NT2/D1 (cell line): ENCODE measurements at regions not wholly inside any gene's neighbourhood (a gene's known extent, or its start where the extent isn't known, plus 50 kb on each side); places are given as distances from the start of the nearest gene placed in this dataset.

Experiments
- SUZ12 ChIP-seq: IDR thresholded peaks from 2 replicates; pipeline ENCODE4 v1.6.1; 2011; ENCODE audit not compliant: insufficient read length, insufficient read depth; ENCODE audit errors: extremely low read depth
- YY1 ChIP-seq: IDR thresholded peaks from 2 replicates; pipeline ENCODE4 v1.6.1; 2011; ENCODE audit not compliant: insufficient read length, insufficient read depth
- ZNF274 ChIP-seq: IDR thresholded peaks from 2 replicates; pipeline ENCODE4 v1.6.1; 2011; ENCODE audit warnings: mild to moderate bottlenecking, low read depth, low read length

- no peak for TF ChIP-seq YY1
- no peak for TF ChIP-seq SUZ12
- no peak for TF ChIP-seq ZNF274
Observed at GRCh38 chr22:47401592-47401898, 639.1 kb downstream of the TBC1D22A start.
